GM12892 (cell line): ENCODE measurements at regions not wholly inside any gene's neighbourhood (a gene's known extent, or its start where the extent isn't known, plus 50 kb on each side); places are given as distances from the start of the nearest gene placed in this dataset.

Experiments used
- POLR2A ChIP-seq: IDR thresholded peaks from 2 replicates; pipeline ENCODE4 v1.6.1; 2011; ENCODE audit warnings: low read depth, low read length, control low read depth
- POLR2AphosphoS5 ChIP-seq: IDR thresholded peaks from 2 replicates; pipeline ENCODE4 v1.6.1; 2011; ENCODE audit warnings: low read depth, low read length, control low read depth
- TAF1 ChIP-seq: IDR thresholded peaks from 2 replicates; pipeline ENCODE4 v1.6.1; 2011; ENCODE audit warnings: low read depth, mild to moderate bottlenecking, control low read depth, low read length, borderline replicate concordance

DNA sequence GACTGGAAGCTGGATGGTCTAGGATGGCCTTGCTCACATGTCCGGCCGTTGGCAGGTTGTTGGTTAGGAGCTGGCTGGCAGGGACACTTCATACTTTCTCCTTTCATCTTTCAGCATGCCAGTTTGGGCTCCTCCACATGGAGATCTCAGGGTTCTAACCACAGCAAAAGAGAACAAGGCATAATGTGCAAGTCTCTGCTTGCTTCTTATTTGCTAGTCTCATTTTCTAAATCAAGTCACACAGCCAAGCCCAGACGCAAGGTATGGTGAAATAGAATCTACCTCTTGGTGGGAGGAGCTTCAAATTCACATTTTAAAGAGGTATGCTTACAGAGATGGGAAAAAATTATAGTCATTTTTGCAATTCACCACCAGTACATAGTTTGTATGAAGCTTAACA is 69.1 kb upstream of the NAP1L1 start:
- TF ChIP-seq POLR2A (no peak), POLR2AphosphoS5 (no peak), TAF1 (no peak)
